ENCODE measurements at regions not wholly inside any gene's neighbourhood (a gene's known extent, or its start where the extent isn't known, plus 50 kb on each side); places are given as distances from the start of the nearest gene placed in this dataset.

DNA sequence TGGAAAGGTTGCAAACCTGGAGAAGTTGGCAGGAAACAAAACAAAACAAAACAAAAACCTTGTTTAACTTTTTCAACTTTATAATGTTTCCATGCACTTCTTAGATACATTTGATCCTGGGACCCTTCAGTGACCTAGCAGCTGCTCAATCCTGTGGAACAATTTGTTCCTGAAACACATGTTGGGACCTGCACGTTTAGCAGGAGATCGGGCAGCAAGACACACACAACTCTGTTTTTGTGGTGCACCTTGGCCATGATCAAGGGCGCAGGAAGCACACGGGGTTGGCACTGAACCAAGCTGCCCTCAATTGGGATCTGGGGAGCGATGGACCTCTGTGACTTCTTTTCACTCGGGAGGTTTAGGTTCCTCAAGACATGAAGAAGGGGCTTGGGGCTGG, 268.7 kb downstream of the LOXHD1 start:
- Histone ChIP-seq H3K27ac (ENCODE audit: low read depth, low read length) (no peak overlapping the region), H3K9me3 (ENCODE audit: insufficient read depth, low read depth, low read length) (no peaks in the 10 kb centered on the region), H3K23ac (ENCODE audit: low read length) (no peak overlapping the region), H4K8ac (ENCODE audit: low read depth, low read length) (no peak overlapping the region), H3K4me3 (ENCODE audit: low read depth, low read length) (no peak overlapping the region), H3K18ac (ENCODE audit: low read length) (no peak overlapping the region), H3K9ac (ENCODE audit: low read length) (no peak overlapping the region), H4K12ac (ENCODE audit: low read depth, low read length) (no peak overlapping the region), H3K4me2 (ENCODE audit: low read length) (no peak overlapping the region), H3K4ac (ENCODE audit: low read depth, low read length) (no peak overlapping the region), H3K79me2 (ENCODE audit: control insufficient read depth, insufficient read depth, low read length, poor library complexity) (no peaks in the 10 kb centered on the region), H2BK120ac (ENCODE audit: insufficient read depth, low read length, poor library complexity) (no peak overlapping the region), H3K79me1 (ENCODE audit: low read length) (no peaks in the 10 kb centered on the region), H3K27me3 (ENCODE audit: insufficient read depth, low read length) (no peaks in the 10 kb centered on the region), H3K36me3 (ENCODE audit: control insufficient read depth in 1 of 2, insufficient read depth in 2 of 2, low read length in 2 of 2) (no peaks in the 10 kb centered on the region), H3K4me1 (ENCODE audit: control insufficient read depth in 1 of 2, insufficient read depth in 2 of 2, low read length in 2 of 2) (peaks cover 2% of the 10 kb centered on the region in 2 experiments), H2AFZ (ENCODE audit: insufficient read depth, low read length, poor library complexity) (no peak overlapping the region), H4K91ac (ENCODE audit: low read depth, low read length) (no peak overlapping the region), H2AK5ac (ENCODE audit: low read length) (no peak overlapping the region), H3K14ac (ENCODE audit: low read length) (no peak overlapping the region), H2BK5ac (ENCODE audit: low read depth, low read length, poor library complexity) (no peak overlapping the region), H2BK12ac (ENCODE audit: low read length) (no peak overlapping the region)
- no CpG with 5 or more reads among the region's 6 CpGs for WGBS (ENCODE audit: extremely low coverage, insufficient coverage, insufficient read length)
- DNase-seq: no peak

DNA sequence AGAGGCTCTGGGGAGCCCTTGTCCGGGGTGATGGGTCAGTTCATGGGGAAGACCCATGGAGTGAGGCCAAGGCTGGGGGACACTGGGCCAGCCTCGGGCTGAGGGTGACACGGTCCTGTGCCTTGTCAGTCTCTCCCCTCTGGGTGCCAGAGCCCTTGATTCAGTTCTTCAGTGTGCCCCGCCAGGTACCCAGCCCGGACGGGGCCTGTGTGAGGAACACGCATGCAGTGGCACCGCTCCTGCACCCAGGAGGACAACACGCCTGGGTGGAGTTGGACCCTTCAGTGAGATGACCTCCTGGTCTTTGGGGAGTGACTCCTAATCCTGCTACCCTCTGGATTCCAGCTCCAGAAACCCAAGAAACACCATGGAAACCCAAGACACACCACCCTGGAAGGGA, 264.4 kb downstream of the LOXHD1 start:
- no peak overlapping the region for H3K4me2 ChIP-seq (ENCODE audit: low read length)
- no peak overlapping the region for H2AFZ ChIP-seq (ENCODE audit: insufficient read depth, low read length, poor library complexity)
- no peak overlapping the region for H3K9ac ChIP-seq (ENCODE audit: low read length)
- no peak overlapping the region for H3K23ac ChIP-seq (ENCODE audit: low read length)
- no CpG with 5 or more reads among the region's 9 CpGs for WGBS (ENCODE audit: extremely low coverage, insufficient coverage, insufficient read length)
- H3K27me3 ChIP-seq (ENCODE audit: insufficient read depth, low read length): no peaks in the 10 kb centered on the region
- no peak overlapping the region for H3K4me3 ChIP-seq (ENCODE audit: low read depth, low read length)
- H3K79me2 ChIP-seq (ENCODE audit: control insufficient read depth, insufficient read depth, low read length, poor library complexity): no peaks in the 10 kb centered on the region
- H3K4ac ChIP-seq (ENCODE audit: low read depth, low read length): no peak overlapping the region
- no peak overlapping the region for H3K14ac ChIP-seq (ENCODE audit: low read length)
- H4K8ac ChIP-seq (ENCODE audit: low read depth, low read length): no peak overlapping the region
- no peak overlapping the region for H4K91ac ChIP-seq (ENCODE audit: low read depth, low read length)
- no peak overlapping the region for H3K27ac ChIP-seq (ENCODE audit: low read depth, low read length)
- H3K9me3 ChIP-seq (ENCODE audit: insufficient read depth, low read depth, low read length): peaks cover under 1% of the 10 kb centered on the region
- H2BK12ac ChIP-seq (ENCODE audit: low read length): no peak overlapping the region
- no peak for DNase-seq
- no peak overlapping the region for H2BK5ac ChIP-seq (ENCODE audit: low read depth, low read length, poor library complexity)
- H2AK5ac ChIP-seq (ENCODE audit: low read length): no peak overlapping the region
- no peak overlapping the region for H2BK120ac ChIP-seq (ENCODE audit: insufficient read depth, low read length, poor library complexity)
- no peaks in the 10 kb centered on the region for H3K79me1 ChIP-seq (ENCODE audit: low read length)
- H3K18ac ChIP-seq (ENCODE audit: low read length): no peak overlapping the region
- H4K12ac ChIP-seq (ENCODE audit: low read depth, low read length): no peak overlapping the region
- H3K4me1 ChIP-seq (ENCODE audit: control insufficient read depth in 1 of 2, insufficient read depth in 2 of 2, low read length in 2 of 2): peaks cover 2 to 10% of the 10 kb centered on the region in 2 experiments
- no peaks in the 10 kb centered on the region for H3K36me3 ChIP-seq (ENCODE audit: control insufficient read depth in 1 of 2, insufficient read depth in 2 of 2, low read length in 2 of 2)

DNA sequence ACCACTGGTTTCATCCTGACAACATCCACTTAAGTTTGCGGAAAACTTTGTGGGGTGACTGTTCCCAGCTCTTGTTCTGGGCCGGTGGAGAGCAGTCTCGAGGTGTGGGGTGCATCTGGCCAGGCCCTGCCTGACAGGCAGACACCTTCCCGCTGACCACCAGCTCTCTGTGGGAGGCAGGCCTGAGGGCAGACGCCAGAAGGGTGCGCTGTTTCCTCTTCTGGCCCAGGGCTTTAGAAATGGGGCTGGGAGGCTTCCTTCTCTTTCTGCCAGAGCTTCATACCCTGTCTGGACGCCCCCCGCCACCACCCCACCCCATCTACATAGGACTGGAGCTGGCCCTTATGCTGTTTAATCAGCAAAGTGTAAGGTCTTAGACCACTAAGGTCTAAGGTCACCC, 263.8 kb downstream of the LOXHD1 start:
- no peaks in the 10 kb centered on the region for H3K79me1 ChIP-seq (ENCODE audit: low read length)
- no peak overlapping the region for H3K9ac ChIP-seq (ENCODE audit: low read length)
- H3K27me3 ChIP-seq (ENCODE audit: insufficient read depth, low read length): no peaks in the 10 kb centered on the region
- H3K4me1 ChIP-seq (ENCODE audit: control insufficient read depth in 1 of 2, insufficient read depth in 2 of 2, low read length in 2 of 2): peaks cover 2 to 13% of the 10 kb centered on the region in 2 experiments
- H2BK12ac ChIP-seq (ENCODE audit: low read length): no peak overlapping the region
- peaks cover 7% of the 10 kb centered on the region for H3K9me3 ChIP-seq (ENCODE audit: insufficient read depth, low read depth, low read length)
- WGBS (ENCODE audit: extremely low coverage, insufficient coverage, insufficient read length): no CpG with 5 or more reads among the region's 8 CpGs
- H3K36me3 ChIP-seq (ENCODE audit: control insufficient read depth in 1 of 2, insufficient read depth in 2 of 2, low read length in 2 of 2): no peaks in the 10 kb centered on the region
- no peak overlapping the region for H3K18ac ChIP-seq (ENCODE audit: low read length)
- H4K8ac ChIP-seq (ENCODE audit: low read depth, low read length): no peak overlapping the region
- H2AFZ ChIP-seq (ENCODE audit: insufficient read depth, low read length, poor library complexity): no peak overlapping the region
- no peak overlapping the region for H3K23ac ChIP-seq (ENCODE audit: low read length)
- H3K4me3 ChIP-seq (ENCODE audit: low read depth, low read length): no peak overlapping the region
- H3K4me2 ChIP-seq (ENCODE audit: low read length): no peak overlapping the region
- no peak overlapping the region for H3K4ac ChIP-seq (ENCODE audit: low read depth, low read length)
- no peak for DNase-seq
- H2BK120ac ChIP-seq (ENCODE audit: insufficient read depth, low read length, poor library complexity): no peak overlapping the region
- H3K27ac ChIP-seq (ENCODE audit: low read depth, low read length): no peak overlapping the region
- H3K14ac ChIP-seq (ENCODE audit: low read length): no peak overlapping the region
- H4K12ac ChIP-seq (ENCODE audit: low read depth, low read length): no peak overlapping the region
- no peak overlapping the region for H4K91ac ChIP-seq (ENCODE audit: low read depth, low read length)
- H3K79me2 ChIP-seq (ENCODE audit: control insufficient read depth, insufficient read depth, low read length, poor library complexity): no peaks in the 10 kb centered on the region
- no peak overlapping the region for H2AK5ac ChIP-seq (ENCODE audit: low read length)
- H2BK5ac ChIP-seq (ENCODE audit: low read depth, low read length, poor library complexity): no peak overlapping the region

DNA sequence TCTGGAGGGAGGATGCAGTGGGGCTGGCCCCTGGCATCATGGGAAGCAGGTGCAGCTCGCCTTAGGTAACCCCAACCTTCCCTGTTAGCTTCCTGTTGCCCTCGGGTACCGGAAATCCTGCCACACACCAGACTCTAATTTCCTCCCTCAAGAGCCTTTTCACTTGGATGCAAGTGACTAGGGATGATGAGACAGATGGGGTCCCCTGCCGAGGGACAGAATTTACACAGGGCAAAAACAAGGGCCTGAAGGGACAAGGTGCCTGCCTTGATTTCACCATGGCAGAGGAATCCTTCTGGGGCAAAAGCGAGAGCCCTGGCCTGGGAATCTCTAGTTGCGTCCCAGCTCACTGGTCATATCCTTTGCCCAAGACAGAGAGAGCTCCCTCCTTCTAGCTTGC, 263.1 kb downstream of the LOXHD1 start:
- Histone ChIP-seq H3K23ac (ENCODE audit: low read length) (no peak overlapping the region), H2AFZ (ENCODE audit: insufficient read depth, low read length, poor library complexity) (no peak overlapping the region), H4K8ac (ENCODE audit: low read depth, low read length) (no peak overlapping the region), H4K12ac (ENCODE audit: low read depth, low read length) (no peak overlapping the region), H3K27ac (ENCODE audit: low read depth, low read length) (no peak overlapping the region), H3K27me3 (ENCODE audit: insufficient read depth, low read length) (no peaks in the 10 kb centered on the region), H3K9ac (ENCODE audit: low read length) (no peak overlapping the region), H2BK5ac (ENCODE audit: low read depth, low read length, poor library complexity) (no peak overlapping the region), H3K79me1 (ENCODE audit: low read length) (no peaks in the 10 kb centered on the region), H3K14ac (ENCODE audit: low read length) (no peak overlapping the region), H3K4ac (ENCODE audit: low read depth, low read length) (no peak overlapping the region), H3K9me3 (ENCODE audit: insufficient read depth, low read depth, low read length) (peaks cover 7% of the 10 kb centered on the region), H4K91ac (ENCODE audit: low read depth, low read length) (no peak overlapping the region), H2BK12ac (ENCODE audit: low read length) (no peak overlapping the region), H3K18ac (ENCODE audit: low read length) (no peak overlapping the region), H3K36me3 (ENCODE audit: control insufficient read depth in 1 of 2, insufficient read depth in 2 of 2, low read length in 2 of 2) (no peaks in the 10 kb centered on the region), H3K79me2 (ENCODE audit: control insufficient read depth, insufficient read depth, low read length, poor library complexity) (no peaks in the 10 kb centered on the region), H2AK5ac (ENCODE audit: low read length) (no peak overlapping the region), H3K4me1 (ENCODE audit: control insufficient read depth in 1 of 2, insufficient read depth in 2 of 2, low read length in 2 of 2) (peaks cover 2 to 13% of the 10 kb centered on the region in 2 experiments), H3K4me3 (ENCODE audit: low read depth, low read length) (no peak overlapping the region), H3K4me2 (ENCODE audit: low read length) (no peak overlapping the region), H2BK120ac (ENCODE audit: insufficient read depth, low read length, poor library complexity) (no peak overlapping the region)
- DNase-seq: no peak
- WGBS (ENCODE audit: extremely low coverage, insufficient coverage, insufficient read length): no CpG with 5 or more reads among the region's 6 CpGs
